ENCODE measurements at regions not wholly inside any gene's neighbourhood (a gene's known extent, or its start where the extent isn't known, plus 50 kb on each side); places are given as distances from the start of the nearest gene placed in this dataset.

- no peak for TF ChIP-seq YY1 (IDR thresholded peaks at IDR 0.05; ENCODE audit: insufficient read depth, insufficient read length)
- no peak for TF ChIP-seq ZNF274 (IDR thresholded peaks at IDR 0.05; ENCODE audit: low read depth, low read length)
- TF ChIP-seq SUZ12 (IDR thresholded peaks at IDR 0.05; ENCODE audit: extremely low read depth, insufficient read depth, insufficient read length) = no peak
- Histone ChIP-seq H3K4me3 (ENCODE audit: insufficient read length, low read depth) (no peak overlapping the region), H3K9ac (ENCODE audit: insufficient read length, low read depth) (no peak overlapping the region), H3K27me3 (ENCODE audit: insufficient read depth, insufficient read length) (no peaks in the 10 kb centered on the region), H3K9me3 (ENCODE audit: insufficient read depth, low read length) (0 out of 2 replicates have a peak, but pooled peaks cover under 1% of the 10 kb centered on the region), H3K4me1 (ENCODE audit: insufficient read depth, insufficient read length) (peaks cover 5% of the 10 kb centered on the region), H3K36me3 (ENCODE audit: insufficient read depth, insufficient read length, low read length) (no peaks in the 10 kb centered on the region)
- no peak for DNase-seq (ENCODE audit: low read depth, low spot score)
Observed at GRCh38 chr2:16007167-16007934, 67.0 kb downstream of the MYCN start.

- Histone ChIP-seq H3K36me3 (ENCODE audit: insufficient read depth, insufficient read length, low read length) (no peaks in the 10 kb centered on the region), H3K4me1 (ENCODE audit: insufficient read depth, insufficient read length) (peaks cover 5% of the 10 kb centered on the region), H3K9me3 (ENCODE audit: insufficient read depth, low read length) (0 out of 2 replicates have a peak, but pooled peaks cover 4% of the 10 kb centered on the region), H3K27me3 (ENCODE audit: insufficient read depth, insufficient read length) (no peaks in the 10 kb centered on the region), H3K4me3 (ENCODE audit: insufficient read length, low read depth) (no peak overlapping the region), H3K9ac (ENCODE audit: insufficient read length, low read depth) (no peak overlapping the region)
- DNase-seq (ENCODE audit: low read depth, low spot score) = no peak
- no peak for TF ChIP-seq YY1 (IDR thresholded peaks at IDR 0.05; ENCODE audit: insufficient read depth, insufficient read length)
- no peak for TF ChIP-seq SUZ12 (IDR thresholded peaks at IDR 0.05; ENCODE audit: extremely low read depth, insufficient read depth, insufficient read length)
- TF ChIP-seq ZNF274 (IDR thresholded peaks at IDR 0.05; ENCODE audit: low read depth, low read length) = no peak
Observed at GRCh38 chr2:16006537-16007166, 66.3 kb downstream of the MYCN start.

GRCh38 chr2:16005816-16006536 lies 65.6 kb downstream of the MYCN start:
- Histone ChIP-seq H3K4me3 (ENCODE audit: insufficient read length, low read depth) (no peak overlapping the region), H3K4me1 (ENCODE audit: insufficient read depth, insufficient read length) (peaks cover 5% of the 10 kb centered on the region), H3K36me3 (ENCODE audit: insufficient read depth, insufficient read length, low read length) (no peaks in the 10 kb centered on the region), H3K27me3 (ENCODE audit: insufficient read depth, insufficient read length) (no peaks in the 10 kb centered on the region), H3K9ac (ENCODE audit: insufficient read length, low read depth) (no peak overlapping the region), H3K9me3 (ENCODE audit: insufficient read depth, low read length) (0 out of 2 replicates have a peak, but pooled peaks cover 4% of the 10 kb centered on the region)
- no peak for TF ChIP-seq SUZ12 (IDR thresholded peaks at IDR 0.05; ENCODE audit: extremely low read depth, insufficient read depth, insufficient read length)
- no peak for TF ChIP-seq ZNF274 (IDR thresholded peaks at IDR 0.05; ENCODE audit: low read depth, low read length)
- no peak for TF ChIP-seq YY1 (IDR thresholded peaks at IDR 0.05; ENCODE audit: insufficient read depth, insufficient read length)
- no peak for DNase-seq (ENCODE audit: low read depth, low spot score)

GRCh38 chr2:16005389-16005788 lies 65.0 kb downstream of the MYCN start:
- Histone ChIP-seq H3K9me3 (ENCODE audit: insufficient read depth, low read length) (0 out of 2 replicates have a peak, but pooled peaks cover 4% of the 10 kb centered on the region), H3K4me3 (ENCODE audit: insufficient read length, low read depth) (no peak overlapping the region), H3K36me3 (ENCODE audit: insufficient read depth, insufficient read length, low read length) (no peaks in the 10 kb centered on the region), H3K4me1 (ENCODE audit: insufficient read depth, insufficient read length) (peaks cover 5% of the 10 kb centered on the region), H3K9ac (ENCODE audit: insufficient read length, low read depth) (no peak overlapping the region), H3K27me3 (ENCODE audit: insufficient read depth, insufficient read length) (no peaks in the 10 kb centered on the region)
- TF ChIP-seq SUZ12 (IDR thresholded peaks at IDR 0.05; ENCODE audit: extremely low read depth, insufficient read depth, insufficient read length) (no peak), ZNF274 (IDR thresholded peaks at IDR 0.05; ENCODE audit: low read depth, low read length) (no peak), YY1 (IDR thresholded peaks at IDR 0.05; ENCODE audit: insufficient read depth, insufficient read length) (no peak)
- no peak for DNase-seq (ENCODE audit: low read depth, low spot score)

- peaks cover 5% of the 10 kb centered on the region for H3K4me1 ChIP-seq (ENCODE audit: insufficient read depth, insufficient read length)
- DNase-seq (ENCODE audit: low read depth, low spot score) = no peak
- no peak for TF ChIP-seq YY1 (IDR thresholded peaks at IDR 0.05; ENCODE audit: insufficient read depth, insufficient read length)
- no peak for TF ChIP-seq SUZ12 (IDR thresholded peaks at IDR 0.05; ENCODE audit: extremely low read depth, insufficient read depth, insufficient read length)
- TF ChIP-seq ZNF274 (IDR thresholded peaks at IDR 0.05; ENCODE audit: low read depth, low read length) = no peak
- no peak overlapping the region for H3K4me3 ChIP-seq (ENCODE audit: insufficient read length, low read depth)
- H3K9me3 ChIP-seq (ENCODE audit: insufficient read depth, low read length) = 0 out of 2 replicates have a peak, but pooled peaks cover 4% of the 10 kb centered on the region
- H3K9ac ChIP-seq (ENCODE audit: insufficient read length, low read depth) = no peak overlapping the region
- H3K36me3 ChIP-seq (ENCODE audit: insufficient read depth, insufficient read length, low read length) = no peaks in the 10 kb centered on the region
- H3K27me3 ChIP-seq (ENCODE audit: insufficient read depth, insufficient read length) = no peaks in the 10 kb centered on the region
Observed at GRCh38 chr2:16003809-16004208, 63.5 kb downstream of the MYCN start.

- DNase-seq (ENCODE audit: low read depth, low spot score) = no peak
- no peak for TF ChIP-seq SUZ12 (IDR thresholded peaks at IDR 0.05; ENCODE audit: extremely low read depth, insufficient read depth, insufficient read length)
- no peak for TF ChIP-seq YY1 (IDR thresholded peaks at IDR 0.05; ENCODE audit: insufficient read depth, insufficient read length)
- no peak for TF ChIP-seq ZNF274 (IDR thresholded peaks at IDR 0.05; ENCODE audit: low read depth, low read length)
- Histone ChIP-seq H3K4me3 (ENCODE audit: insufficient read length, low read depth) (no peak overlapping the region), H3K4me1 (ENCODE audit: insufficient read depth, insufficient read length) (peaks cover 5% of the 10 kb centered on the region), H3K27me3 (ENCODE audit: insufficient read depth, insufficient read length) (no peaks in the 10 kb centered on the region), H3K36me3 (ENCODE audit: insufficient read depth, insufficient read length, low read length) (no peaks in the 10 kb centered on the region), H3K9me3 (ENCODE audit: insufficient read depth, low read length) (0 out of 2 replicates have a peak, but pooled peaks cover 4% of the 10 kb centered on the region), H3K9ac (ENCODE audit: insufficient read length, low read depth) (no peak overlapping the region)
Observed at GRCh38 chr2:16003152-16003551, 62.8 kb downstream of the MYCN start.
